GM23338 (cell line): ENCODE measurements at regions not wholly inside any gene's neighbourhood (a gene's known extent, or its start where the extent isn't known, plus 50 kb on each side); places are given as distances from the start of the nearest gene placed in this dataset.

ENCODE experiments used
- ATAC-seq: fragments of 200-7000 bp; cut with Tn5 transposase; 3 replicates; pipeline ENCODE4 v1.9.1; 2020
- DNase-seq: peaks from one replicate; pipeline ENCODE4 v3.0.0-alpha.2; 2015; ENCODE audit warnings: low spot score
- H2AFZ ChIP-seq: fragments of 200-600 bp; sonication (generic); 2 replicates; pipeline ENCODE4 v1.8.0; 2016; ENCODE audit warnings: antibody characterized with exemption, mild to moderate bottlenecking, moderate library complexity
- H3F3A ChIP-seq: fragments of 200-600 bp; sonication (generic); replicated peaks from 2 replicates; pipeline ENCODE4 v1.8.0; 2017; ENCODE audit warnings: antibody characterized with exemption, mixed run types, low read depth
- H3K27ac ChIP-seq: fragments of 200-600 bp; sonication (generic); 2 replicates; pipeline ENCODE4 v1.6.1; 2016; ENCODE audit warnings: low read depth
- H3K27me3 ChIP-seq: fragments of 200-600 bp; sonication (generic); 2 replicates; pipeline ENCODE4 v1.8.0; 2016; ENCODE audit warnings: mild to moderate bottlenecking, mixed run types, moderate library complexity; ENCODE audit not compliant: insufficient read depth
- H3K36me3 ChIP-seq: fragments of 200-600 bp; sonication (generic); 2 replicates; pipeline ENCODE4 v1.8.0; 2016; ENCODE audit warnings: mild to moderate bottlenecking; ENCODE audit not compliant: insufficient read depth
- H3K4me1 ChIP-seq: fragments of 200-600 bp; sonication (generic); 2 replicates; pipeline ENCODE4 v1.8.0; 2016; ENCODE audit warnings: mild to moderate bottlenecking, moderate library complexity; ENCODE audit not compliant: insufficient read depth
- H3K4me2 ChIP-seq: fragments of 200-600 bp; sonication (generic); 2 replicates; pipeline ENCODE4 v1.7.1; 2017; ENCODE audit warnings: mixed run types
- H3K4me3 ChIP-seq: fragments of 200-600 bp; sonication (generic); 2 replicates; pipeline ENCODE4 v1.6.1; 2016; ENCODE audit warnings: mixed run types
- H3K79me2 ChIP-seq: fragments of 200-600 bp; sonication (generic); replicated peaks from 2 replicates; pipeline ENCODE4 v1.8.0; 2017; ENCODE audit warnings: mild to moderate bottlenecking; ENCODE audit not compliant: insufficient read depth
- H3K9me2 ChIP-seq: fragments of 200-600 bp; sonication (generic); 2 replicates; pipeline ENCODE4 v1.8.0; 2017; ENCODE audit not compliant: insufficient read depth
- H4K20me1 ChIP-seq: fragments of 200-600 bp; sonication (generic); replicated peaks from 2 replicates; pipeline ENCODE4 v1.8.0; 2017; ENCODE audit warnings: mild to moderate bottlenecking; ENCODE audit not compliant: insufficient read depth
- H3K27ac Mint-ChIP-seq: 2 replicates; pipeline ENCODE4 v1.8.0; 2020; ENCODE audit warnings: inconsistent platforms, mild to moderate bottlenecking, moderate library complexity, mixed read lengths
- H3K27me3 Mint-ChIP-seq: 3 replicates; pipeline ENCODE4 v1.8.0; 2022; ENCODE audit warnings: low read depth, mild to moderate bottlenecking, moderate library complexity, mixed read lengths, inconsistent platforms; ENCODE audit not compliant: insufficient read depth, poor library complexity
- H3K36me3 Mint-ChIP-seq: 3 replicates; pipeline ENCODE4 v1.8.0; 2021; ENCODE audit warnings: low read depth, mild to moderate bottlenecking, inconsistent platforms, moderate library complexity, mixed read lengths
- H3K4me1 Mint-ChIP-seq: 3 replicates; pipeline ENCODE4 v1.8.0; 2020; ENCODE audit warnings: mild to moderate bottlenecking, inconsistent platforms, mixed read lengths
- H3K4me3 Mint-ChIP-seq: 3 replicates; pipeline ENCODE4 v1.8.0; 2021; ENCODE audit warnings: moderate library complexity, mild to moderate bottlenecking, inconsistent platforms, mixed read lengths
- H3K9me3 Mint-ChIP-seq: 3 replicates; pipeline ENCODE4 v1.8.0; 2020; ENCODE audit warnings: moderate library complexity, mild to moderate bottlenecking, inconsistent platforms, mixed read lengths
- EZH2phosphoT487 ChIP-seq: fragments of 200-600 bp; sonication (generic); IDR thresholded peaks from one replicate; pipeline ENCODE4 v1.8.1; 2018; ENCODE audit warnings: antibody characterized with exemption; ENCODE audit not compliant: unreplicated experiment
- STAT1 ChIP-seq: IDR thresholded peaks from one replicate; pipeline ENCODE4 v1.6.1; 2016; ENCODE audit warnings: antibody characterized with exemption; ENCODE audit not compliant: unreplicated experiment
- ZNF331 ChIP-seq: fragments of 250-450 bp; sonication (Bioruptor Pico); IDR thresholded peaks from 2 replicates; pipeline ENCODE4 v1.5.0; 2020; ENCODE audit warnings: low read depth, mild to moderate bottlenecking, moderate library complexity
- TF ChIP-seq, protein P1 (sequence below): IDR thresholded peaks from 2 replicates; pipeline ENCODE4 v1.6.1; 2016; ENCODE audit warnings: antibody characterized with exemption
- TF ChIP-seq, protein P2 (sequence below): IDR thresholded peaks from one replicate; pipeline ENCODE4 v1.6.1; 2018; ENCODE audit warnings: antibody characterized with exemption; ENCODE audit not compliant: unreplicated experiment

- no peaks in the 10 kb centered on the region for H3K79me2 ChIP-seq
- Mint-ChIP-seq H3K9me3 (peaks cover 98% of the 10 kb centered on the region), H3K4me3 (no peak overlapping the region), H3K27ac (no peak overlapping the region), H3K27me3 (peaks cover 3% of the 10 kb centered on the region), H3K4me1 (no peaks in the 10 kb centered on the region), H3K36me3 (peaks cover 17% of the 10 kb centered on the region)
- H3K27me3 ChIP-seq: no peaks in the 10 kb centered on the region
- H3K9me2 ChIP-seq: no peaks in the 10 kb centered on the region
- peaks cover under 1% of the 10 kb centered on the region; the same call in 1 of the 2 replicates for H3K36me3 ChIP-seq
- no peak overlapping the region for H3K4me2 ChIP-seq
- no peaks in the 10 kb centered on the region for H3K4me1 ChIP-seq
- H2AFZ ChIP-seq: no peak overlapping the region
- no peak overlapping the region for H3K4me3 ChIP-seq
- TF ChIP-seq, protein P1, sequence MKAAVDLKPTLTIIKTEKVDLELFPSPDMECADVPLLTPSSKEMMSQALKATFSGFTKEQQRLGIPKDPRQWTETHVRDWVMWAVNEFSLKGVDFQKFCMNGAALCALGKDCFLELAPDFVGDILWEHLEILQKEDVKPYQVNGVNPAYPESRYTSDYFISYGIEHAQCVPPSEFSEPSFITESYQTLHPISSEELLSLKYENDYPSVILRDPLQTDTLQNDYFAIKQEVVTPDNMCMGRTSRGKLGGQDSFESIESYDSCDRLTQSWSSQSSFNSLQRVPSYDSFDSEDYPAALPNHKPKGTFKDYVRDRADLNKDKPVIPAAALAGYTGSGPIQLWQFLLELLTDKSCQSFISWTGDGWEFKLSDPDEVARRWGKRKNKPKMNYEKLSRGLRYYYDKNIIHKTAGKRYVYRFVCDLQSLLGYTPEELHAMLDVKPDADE: no peak
- no peak for TF ChIP-seq EZH2phosphoT487
- ATAC-seq (no peak), DNase-seq (no peak)
- H4K20me1 ChIP-seq: no peaks in the 10 kb centered on the region
- H3F3A ChIP-seq: no peaks in the 10 kb centered on the region
- H3K27ac ChIP-seq: no peak overlapping the region
Measured at GRCh38 chr16:35752773-35753558, 2293.6 kb downstream of the TP53TG3F start.

GRCh38 chr16:35753559-35754390 is 2294.4 kb downstream of the TP53TG3F start:
- Mint-ChIP-seq H3K36me3 (peaks cover 17% of the 10 kb centered on the region), H3K4me1 (no peaks in the 10 kb centered on the region), H3K27me3 (peaks cover 3% of the 10 kb centered on the region), H3K4me3 (no peak overlapping the region), H3K27ac (no peak overlapping the region), H3K9me3 (peaks cover 95% of the 10 kb centered on the region)
- Histone ChIP-seq H2AFZ (no peak overlapping the region), H3F3A (no peaks in the 10 kb centered on the region), H3K4me2 (no peak overlapping the region), H3K79me2 (no peaks in the 10 kb centered on the region), H3K4me3 (no peak overlapping the region), H3K36me3 (peaks cover 3% of the 10 kb centered on the region; the same call in 1 of the 2 replicates), H3K27me3 (no peaks in the 10 kb centered on the region), H4K20me1 (no peaks in the 10 kb centered on the region), H3K4me1 (no peaks in the 10 kb centered on the region), H3K27ac (no peak overlapping the region), H3K9me2 (no peaks in the 10 kb centered on the region)
- TF ChIP-seq ZNF331 (CRISPR knock-in tag) (no peak), STAT1 (no peak)
- TF ChIP-seq, protein P2, sequence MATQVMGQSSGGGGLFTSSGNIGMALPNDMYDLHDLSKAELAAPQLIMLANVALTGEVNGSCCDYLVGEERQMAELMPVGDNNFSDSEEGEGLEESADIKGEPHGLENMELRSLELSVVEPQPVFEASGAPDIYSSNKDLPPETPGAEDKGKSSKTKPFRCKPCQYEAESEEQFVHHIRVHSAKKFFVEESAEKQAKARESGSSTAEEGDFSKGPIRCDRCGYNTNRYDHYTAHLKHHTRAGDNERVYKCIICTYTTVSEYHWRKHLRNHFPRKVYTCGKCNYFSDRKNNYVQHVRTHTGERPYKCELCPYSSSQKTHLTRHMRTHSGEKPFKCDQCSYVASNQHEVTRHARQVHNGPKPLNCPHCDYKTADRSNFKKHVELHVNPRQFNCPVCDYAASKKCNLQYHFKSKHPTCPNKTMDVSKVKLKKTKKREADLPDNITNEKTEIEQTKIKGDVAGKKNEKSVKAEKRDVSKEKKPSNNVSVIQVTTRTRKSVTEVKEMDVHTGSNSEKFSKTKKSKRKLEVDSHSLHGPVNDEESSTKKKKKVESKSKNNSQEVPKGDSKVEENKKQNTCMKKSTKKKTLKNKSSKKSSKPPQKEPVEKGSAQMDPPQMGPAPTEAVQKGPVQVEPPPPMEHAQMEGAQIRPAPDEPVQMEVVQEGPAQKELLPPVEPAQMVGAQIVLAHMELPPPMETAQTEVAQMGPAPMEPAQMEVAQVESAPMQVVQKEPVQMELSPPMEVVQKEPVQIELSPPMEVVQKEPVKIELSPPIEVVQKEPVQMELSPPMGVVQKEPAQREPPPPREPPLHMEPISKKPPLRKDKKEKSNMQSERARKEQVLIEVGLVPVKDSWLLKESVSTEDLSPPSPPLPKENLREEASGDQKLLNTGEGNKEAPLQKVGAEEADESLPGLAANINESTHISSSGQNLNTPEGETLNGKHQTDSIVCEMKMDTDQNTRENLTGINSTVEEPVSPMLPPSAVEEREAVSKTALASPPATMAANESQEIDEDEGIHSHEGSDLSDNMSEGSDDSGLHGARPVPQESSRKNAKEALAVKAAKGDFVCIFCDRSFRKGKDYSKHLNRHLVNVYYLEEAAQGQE: no peak
- no peak for DNase-seq
- ATAC-seq: no peak
